BE2C (cell line): ENCODE measurements at regions not wholly inside any gene's neighbourhood (a gene's known extent, or its start where the extent isn't known, plus 50 kb on each side); places are given as distances from the start of the nearest gene placed in this dataset.

Experiments
- DNase-seq: peaks from one replicate; pipeline ENCODE4 v3.0.0-alpha.2; 2020
- H3K27me3 ChIP-seq: fragments of 250-450 bp; sonication (Bioruptor Pico); 2 replicates; pipeline ENCODE4 v1.5.1; 2020; ENCODE audit warnings: mild to moderate bottlenecking
- H3K36me3 ChIP-seq: fragments of 250-450 bp; sonication (Bioruptor Pico); 2 replicates; pipeline ENCODE4 v1.5.1; 2020; ENCODE audit warnings: mild to moderate bottlenecking
- H3K4me1 ChIP-seq: fragments of 250-450 bp; sonication (Bioruptor Pico); 2 replicates; pipeline ENCODE4 v1.5.1; 2020
- H3K4me3 ChIP-seq: 2 replicates; pipeline ENCODE4 v1.5.1; 2011; ENCODE audit warnings: low read depth, low read length
- H3K9me3 ChIP-seq: fragments of 250-450 bp; sonication (Bioruptor Pico); 2 replicates; pipeline ENCODE4 v1.5.1; 2020
- CTCF ChIP-seq: IDR thresholded peaks from 2 replicates; pipeline ENCODE4 v1.5.1; 2012; ENCODE audit warnings: mild to moderate bottlenecking, low read depth, low read length

GRCh38 chr10:2262878-2263277 is 525.6 kb upstream of the ADARB2 start:
- no peak overlapping the region for H3K4me3 ChIP-seq
- no peaks in the 10 kb centered on the region for H3K9me3 ChIP-seq
- TF ChIP-seq CTCF, result no peak

GRCh38 chr10:2262333-2262732 is 525.0 kb upstream of the ADARB2 start:
- DNase-seq, result no peak
- Histone ChIP-seq H3K36me3 (no peaks in the 10 kb centered on the region), H3K9me3 (no peaks in the 10 kb centered on the region), H3K4me3 (no peak overlapping the region), H3K4me1 (no peaks in the 10 kb centered on the region), H3K27me3 (no peaks in the 10 kb centered on the region)
- TF ChIP-seq CTCF, result no peak

More at GRCh38 chr10:2262878-2263277, 525.6 kb upstream of the ADARB2 start:
- Histone ChIP-seq H3K27me3 (no peaks in the 10 kb centered on the region), H3K4me1 (no peaks in the 10 kb centered on the region), H3K36me3 (no peaks in the 10 kb centered on the region)
- DNase-seq, result no peak

GRCh38 chr10:2256241-2256640 is 518.9 kb upstream of the ADARB2 start:
- DNase-seq, result no peak
- no peaks in the 10 kb centered on the region for H3K36me3 ChIP-seq
- H3K9me3 ChIP-seq, result no peaks in the 10 kb centered on the region
- H3K4me3 ChIP-seq, result no peak overlapping the region
- no peak for TF ChIP-seq CTCF
- no peaks in the 10 kb centered on the region for H3K4me1 ChIP-seq
- H3K27me3 ChIP-seq, result no peaks in the 10 kb centered on the region

- TF ChIP-seq CTCF, result no peak
- no peaks in the 10 kb centered on the region for H3K27me3 ChIP-seq
- no peaks in the 10 kb centered on the region for H3K4me1 ChIP-seq
- no peaks in the 10 kb centered on the region for H3K36me3 ChIP-seq
- no peak for DNase-seq
- no peaks in the 10 kb centered on the region for H3K9me3 ChIP-seq
- H3K4me3 ChIP-seq, result no peak overlapping the region
These were observed 514.8 kb upstream of the ADARB2 start for GRCh38 chr10:2252096-2252495.

GRCh38 chr10:2251631-2252030 is 514.3 kb upstream of the ADARB2 start:
- TF ChIP-seq CTCF, result no peak
- Histone ChIP-seq H3K9me3 (no peaks in the 10 kb centered on the region), H3K27me3 (no peaks in the 10 kb centered on the region)

GRCh38 chr10:2246747-2247146 is 509.4 kb upstream of the ADARB2 start:
- no peak for DNase-seq
- H3K9me3 ChIP-seq, result no peaks in the 10 kb centered on the region
- H3K36me3 ChIP-seq, result no peaks in the 10 kb centered on the region
- no peaks in the 10 kb centered on the region for H3K4me1 ChIP-seq
- H3K27me3 ChIP-seq, result no peaks in the 10 kb centered on the region
- TF ChIP-seq CTCF, result no peak
- no peak overlapping the region for H3K4me3 ChIP-seq

More at GRCh38 chr10:2251631-2252030, 514.3 kb upstream of the ADARB2 start:
- Histone ChIP-seq H3K36me3 (no peaks in the 10 kb centered on the region), H3K4me1 (no peaks in the 10 kb centered on the region), H3K4me3 (no peak overlapping the region)
- DNase-seq, result no peak
